Left lung (tissue), 4 donors: ENCODE measurements at regions not wholly inside any gene's neighbourhood (a gene's known extent, or its start where the extent isn't known, plus 50 kb on each side); places are given as distances from the start of the nearest gene placed in this dataset.

Experiments used
- ATAC-seq: fragments of 200-7000 bp; cut with Tn5 transposase; one replicate; pipeline ENCODE4 v1.9.1; 2020; ENCODE audit warnings: moderate library complexity
- DNase-seq, 4 donors: peaks; one replicate each; pipeline ENCODE4 v3.0.0-alpha.2; 2013 to 2020
- H3K27ac ChIP-seq, 2 donors: fragments of 200-600 bp; sonication (generic) in 1 of 2; one replicate each; pipeline versions ENCODE4 v1.5.0 to v1.8.0; 2020 to 2021
- H3K27me3 ChIP-seq, 2 donors: fragments of 200-600 bp; sonication (generic) in 1 of 2; one replicate each; pipeline versions ENCODE4 v1.5.0 to v1.8.0; 2020 to 2021
- H3K36me3 ChIP-seq, 2 donors: fragments of 200-600 bp; sonication (generic) in 1 of 2; one replicate each; pipeline versions ENCODE4 v1.5.0 to v1.8.0; 2020 to 2021
- H3K4me1 ChIP-seq, 2 donors: fragments of 200-600 bp; one replicate each; pipeline ENCODE4 v1.8.0; 2021
- H3K4me3 ChIP-seq, 2 donors: fragments of 200-600 bp; sonication (generic) in 1 of 2; one replicate each; pipeline versions ENCODE4 v1.5.0 to v1.8.0; 2020 to 2021; ENCODE audit warnings: mild to moderate bottlenecking in 1 of 2
- H3K9me3 ChIP-seq, 2 donors: fragments of 200-600 bp; sonication (generic) in 1 of 2; one replicate each; pipeline versions ENCODE4 v1.5.0 to v1.8.0; 2020 to 2021
- CTCF ChIP-seq, 2 donors: fragments of 200-600 bp; sonication (generic) in 1 of 2; IDR thresholded peaks; one replicate each; pipeline versions ENCODE4 v1.5.0 to v1.8.0; 2021; ENCODE audit warnings: antibody characterized with exemption in 2 of 2
- intact Hi-C, 2 donors: fragments of 100-400 bp; cut with DNase I; formaldehyde crosslinking; loops; one replicate each; pipeline versions ENCODE4 v1.11.2 to v1.14.2; 2022
- donor health status: DM: no; HTN: yes; CAD: no.
- donor health status: DM: no; HTN: no; CAD: no.

GRCh38 chr2:125185691-125186270, 1160.7 kb downstream of the CNTNAP5 start:
- no peak for DNase-seq
- H3K36me3 ChIP-seq: no peaks in the 10 kb centered on the region
- ATAC-seq: no peak
- no peaks in the 10 kb centered on the region for H3K9me3 ChIP-seq
- H3K27me3 ChIP-seq: no peaks in the 10 kb centered on the region
- no peaks in the 10 kb centered on the region for H3K4me1 ChIP-seq
- intact Hi-C loops: no loop called here
- H3K4me3 ChIP-seq: no peak overlapping the region
- H3K27ac ChIP-seq: no peak overlapping the region
- TF ChIP-seq CTCF (IDR thresholded peaks at IDR 0.05): no peak

- H3K4me3 ChIP-seq: no peak overlapping the region
- H3K27me3 ChIP-seq: no peaks in the 10 kb centered on the region
- DNase-seq (no peak), ATAC-seq (no peak)
- no peak for TF ChIP-seq CTCF (IDR thresholded peaks at IDR 0.05)
- intact Hi-C loops: no loop called here
- H3K9me3 ChIP-seq: no peaks in the 10 kb centered on the region
- H3K27ac ChIP-seq: no peak overlapping the region
- no peaks in the 10 kb centered on the region for H3K36me3 ChIP-seq
- H3K4me1 ChIP-seq: no peaks in the 10 kb centered on the region
Measured at GRCh38 chr2:125207431-125207830, 1182.3 kb downstream of the CNTNAP5 start.

GRCh38 chr2:125216321-125216720, 1191.2 kb downstream of the CNTNAP5 start:
- no peak for TF ChIP-seq CTCF (IDR thresholded peaks at IDR 0.05)
- intact Hi-C loops: no loop called here
- Histone ChIP-seq H3K27ac (no peak overlapping the region), H3K4me1 (no peaks in the 10 kb centered on the region), H3K9me3 (peaks cover 0 to 19% of the 10 kb centered on the region in 2 donors), H3K4me3 (no peak overlapping the region), H3K27me3 (no peaks in the 10 kb centered on the region), H3K36me3 (no peaks in the 10 kb centered on the region)
- ATAC-seq (no peak), DNase-seq (no peak)

- peak in 1 of 4 donors; percentile 8 for DNase-seq
- TF ChIP-seq CTCF (IDR thresholded peaks at IDR 0.05): no peak
- no peak overlapping the region for H3K27ac ChIP-seq
- H3K9me3 ChIP-seq: peaks cover 0 to 41% of the 10 kb centered on the region in 2 donors
- intact Hi-C loops: no loop called here
- no peaks in the 10 kb centered on the region for H3K27me3 ChIP-seq
- H3K4me3 ChIP-seq: no peak overlapping the region
- no peaks in the 10 kb centered on the region for H3K36me3 ChIP-seq
- no peaks in the 10 kb centered on the region for H3K4me1 ChIP-seq
- ATAC-seq: no peak
Measured at GRCh38 chr2:125224188-125224587, 1199.1 kb downstream of the CNTNAP5 start.

- peaks cover 0 to 37% of the 10 kb centered on the region in 2 donors for H3K9me3 ChIP-seq
- DNase-seq: no peak
Measured at GRCh38 chr2:125224830-125225229, 1199.7 kb downstream of the CNTNAP5 start.

More at GRCh38 chr2:125224830-125225229, 1199.7 kb downstream of the CNTNAP5 start:
- no peaks in the 10 kb centered on the region for H3K4me1 ChIP-seq
- ATAC-seq: no peak
- no peaks in the 10 kb centered on the region for H3K27me3 ChIP-seq
- no peak for TF ChIP-seq CTCF (IDR thresholded peaks at IDR 0.05)
- no peak overlapping the region for H3K4me3 ChIP-seq
- intact Hi-C loops: no loop called here
- no peak overlapping the region for H3K27ac ChIP-seq
- no peaks in the 10 kb centered on the region for H3K36me3 ChIP-seq
